G401 (cell line): ENCODE measurements at regions not wholly inside any gene's neighbourhood (a gene's known extent, or its start where the extent isn't known, plus 50 kb on each side); places are given as distances from the start of the nearest gene placed in this dataset.
"Not testable (repeated sequence)": the region's sequence is repeated elsewhere in the genome, so short reads cannot be mapped to it uniquely, and the experiment has no call there.

Source experiments
- DNase-seq: peaks from one replicate; pipeline ENCODE4 v3.0.0-alpha.2; 2015; ENCODE audit warnings: low spot score
- in situ Hi-C: cut with HindIII; loops from 2 replicates; pipeline ENCODE4 v1.10.0; 2016; ENCODE audit warnings: low sequenced_read_pairs, mixed read lengths

DNA sequence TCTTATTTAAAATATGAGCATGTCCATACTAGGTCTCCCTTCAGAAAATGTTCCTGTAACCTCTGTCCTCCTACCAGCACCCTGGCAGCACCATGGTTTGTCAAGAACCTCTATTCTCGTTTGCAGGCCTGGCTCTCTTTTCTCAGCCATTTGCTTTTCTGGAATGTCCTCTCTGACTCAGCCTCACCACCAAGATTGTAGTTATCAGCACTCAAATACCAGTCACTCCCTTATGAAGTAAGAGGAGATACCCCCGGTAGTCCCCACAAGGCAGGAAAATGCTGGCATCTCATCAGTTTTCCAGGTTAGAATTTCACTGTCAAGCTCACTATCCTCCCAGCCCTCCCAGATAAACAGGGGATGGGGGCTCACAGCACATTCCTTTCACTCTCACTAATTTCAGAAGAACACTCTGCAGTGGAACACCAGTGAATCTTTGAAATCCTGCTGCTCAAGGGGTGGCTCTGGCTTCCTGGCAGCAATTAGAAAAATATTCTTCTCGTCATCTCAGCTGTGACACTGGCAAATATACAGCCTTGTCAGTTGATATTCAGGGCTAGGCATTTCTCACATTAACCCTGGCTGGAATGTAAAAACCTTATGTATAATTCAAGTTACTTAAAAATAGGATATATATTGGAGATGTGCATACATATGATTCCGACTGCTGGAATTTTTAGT lies 129.2 kb downstream of the TBX18 start:
- in situ Hi-C loops: no loop called here
- DNase-seq: no peak

DNA sequence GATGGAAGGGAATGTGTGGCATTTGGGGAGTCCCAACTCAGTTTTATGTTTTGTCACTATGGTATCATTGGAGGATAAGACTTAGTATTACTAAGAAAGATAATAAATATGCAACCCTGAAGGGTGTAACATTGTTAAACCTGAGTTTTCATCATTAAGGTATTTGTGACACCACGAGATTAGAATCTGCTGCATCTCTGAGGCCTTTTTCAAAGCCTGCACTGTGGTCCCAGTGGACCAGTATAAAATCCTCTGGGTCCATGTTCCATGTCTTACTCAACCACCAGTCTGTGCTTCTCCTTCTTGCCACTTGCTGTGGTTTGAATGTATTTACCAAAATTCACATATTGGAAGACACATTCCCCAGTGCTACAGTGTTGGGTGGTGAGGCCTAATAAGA lies 130.6 kb downstream of the TBX18 start:
- in situ Hi-C loops: no loop called here
- no peak for DNase-seq

DNA sequence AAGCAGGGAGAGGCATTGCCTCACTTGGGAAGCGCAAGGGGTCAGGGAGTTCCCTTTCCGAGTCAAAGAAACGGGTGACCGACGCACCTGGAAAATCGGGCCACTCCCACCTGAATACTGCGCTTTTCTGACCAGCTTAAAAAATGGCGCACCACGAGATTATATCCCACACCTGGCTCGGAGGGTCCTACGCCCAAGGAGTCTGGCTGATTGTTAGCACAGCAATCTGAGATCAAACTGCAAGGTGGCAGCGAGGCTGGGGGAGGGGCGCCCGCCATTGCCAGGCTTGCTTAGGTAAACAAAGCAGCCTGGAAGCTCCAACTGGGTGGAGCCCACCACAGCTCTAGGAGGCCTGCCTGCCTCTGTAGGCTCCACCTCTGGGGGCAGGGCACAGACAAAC lies 137.9 kb downstream of the TBX18 start:
- DNase-seq, in situ Hi-C loops: not testable (repeated sequence)

DNA sequence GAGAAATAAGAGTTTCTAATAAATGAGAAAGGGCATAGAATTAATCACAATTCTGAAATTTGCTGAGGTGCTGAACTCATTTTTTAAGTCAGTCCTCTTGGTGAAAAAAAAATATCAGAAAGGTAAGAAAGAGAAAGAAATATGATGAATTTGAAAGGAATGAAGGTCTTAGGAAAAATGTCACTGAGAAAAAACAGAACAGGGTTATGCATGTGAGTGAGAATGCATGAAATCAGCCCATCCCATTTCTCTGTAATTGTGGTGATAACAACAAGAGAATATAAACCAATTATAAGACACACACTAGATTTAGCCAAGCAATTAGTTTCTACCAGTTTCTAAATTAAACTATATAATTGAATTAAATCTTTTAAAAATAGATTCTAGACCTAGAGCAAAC lies 138.9 kb downstream of the TBX18 start:
- no peak for DNase-seq
- in situ Hi-C loops: no loop called here

DNA sequence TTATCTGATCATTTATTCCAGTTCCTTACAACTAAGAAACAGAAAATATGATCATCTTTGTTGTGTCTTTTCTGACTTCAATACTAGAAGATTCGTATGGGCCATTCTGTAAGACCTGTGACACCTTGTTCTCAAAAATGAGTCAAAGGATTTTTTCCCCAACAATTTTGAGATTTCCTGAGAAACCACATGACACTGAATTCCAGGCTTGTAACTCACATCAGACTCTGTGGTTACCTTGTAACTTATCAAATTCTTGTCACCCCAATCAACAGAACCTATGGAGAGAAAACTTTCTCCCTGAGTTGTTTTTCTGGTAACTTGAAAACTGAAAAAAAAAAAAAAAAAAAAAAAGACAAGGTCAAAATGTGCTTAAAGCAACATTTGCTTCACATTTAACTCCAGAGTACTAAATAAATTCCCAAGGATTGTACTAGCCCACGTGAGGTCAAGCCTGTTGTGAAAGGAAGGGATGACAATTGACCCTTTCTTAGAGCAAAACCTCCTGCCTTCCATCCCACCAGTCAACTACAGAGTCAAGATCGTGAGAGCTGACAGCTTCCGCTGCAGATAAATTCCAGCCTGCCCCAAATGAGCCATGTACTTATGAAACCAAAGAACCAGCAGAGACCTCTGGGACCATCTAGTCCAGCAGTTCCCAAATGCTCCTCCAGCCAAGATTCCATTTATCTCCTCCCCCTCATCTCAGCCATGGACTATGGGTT lies 140.3 kb downstream of the TBX18 start:
- in situ Hi-C loops: no loop called here
- no peak for DNase-seq

DNA sequence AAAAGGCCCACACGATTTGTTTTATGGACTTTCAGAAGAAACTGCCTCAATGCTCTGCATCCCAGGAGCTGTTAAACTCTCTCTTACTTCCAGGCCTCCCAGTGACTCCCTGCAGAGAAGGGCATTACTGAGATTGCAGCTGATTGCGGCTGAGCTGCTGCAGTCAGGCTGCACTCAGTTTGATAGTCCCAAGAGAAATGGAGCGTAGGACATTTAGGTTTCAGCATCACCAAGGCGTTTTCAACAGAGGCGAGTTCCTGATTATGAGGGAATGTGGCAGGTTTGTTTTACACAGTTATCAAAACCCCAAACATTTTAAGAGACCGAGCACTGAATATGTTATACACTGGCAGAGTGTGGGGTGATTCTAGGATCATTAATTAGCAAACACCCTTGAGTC lies 145.6 kb downstream of the TBX18 start:
- in situ Hi-C loops: no loop called here
- no peak for DNase-seq

DNA sequence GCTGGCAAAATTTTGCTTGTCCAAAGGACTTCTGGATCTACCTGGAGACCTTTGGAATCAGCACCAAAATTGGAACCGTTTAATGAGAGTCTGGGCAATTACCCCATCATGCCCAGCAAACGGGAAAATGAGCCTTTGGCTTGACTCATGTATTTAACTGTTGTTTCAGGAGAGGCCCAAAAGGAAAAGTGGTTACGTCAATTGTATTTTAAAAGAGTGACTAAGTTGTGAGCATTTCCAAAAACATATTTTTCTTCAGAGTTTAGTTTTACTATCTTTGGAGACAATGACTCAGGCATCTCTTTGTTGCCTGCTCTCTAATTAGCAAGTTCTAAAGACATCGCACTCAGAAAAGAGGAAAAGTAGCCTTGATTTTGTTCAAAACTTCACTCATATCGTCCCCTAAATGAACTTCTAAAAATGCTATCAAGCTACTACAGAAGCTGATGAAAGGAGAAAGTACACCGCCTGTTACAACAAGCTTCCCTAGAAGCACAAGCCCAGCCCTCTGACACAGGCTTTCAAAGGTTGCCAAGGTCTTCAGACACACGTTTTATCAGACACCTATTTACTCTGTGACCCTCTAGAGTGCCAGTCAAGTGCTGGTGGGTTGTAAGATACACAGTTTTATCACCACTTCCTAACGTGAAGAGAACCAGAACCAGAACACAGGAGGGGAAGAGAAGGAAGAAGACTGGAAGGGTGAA lies 146.2 kb downstream of the TBX18 start:
- DNase-seq: no peak
- in situ Hi-C loops: no loop called here

DNA sequence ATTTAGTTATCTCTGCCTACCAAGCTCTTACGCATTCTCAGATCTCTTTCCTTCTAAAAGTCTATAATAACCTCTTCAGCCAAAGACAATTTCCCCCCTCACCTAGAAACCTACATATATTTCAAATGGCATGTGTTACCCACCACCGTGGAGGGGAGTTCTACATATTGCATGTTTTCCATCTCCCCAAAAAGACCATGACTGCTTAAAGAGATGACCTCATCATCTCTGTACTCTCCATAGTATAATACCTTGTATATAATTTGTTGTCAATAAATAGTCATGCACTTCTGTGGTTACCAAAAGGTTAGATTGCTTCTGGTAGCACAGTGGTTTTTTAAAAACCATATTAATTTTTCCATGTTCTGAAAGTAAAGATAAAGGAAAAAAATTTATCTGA lies 148.4 kb downstream of the TBX18 start:
- in situ Hi-C loops: no loop called here
- DNase-seq: no peak

DNA sequence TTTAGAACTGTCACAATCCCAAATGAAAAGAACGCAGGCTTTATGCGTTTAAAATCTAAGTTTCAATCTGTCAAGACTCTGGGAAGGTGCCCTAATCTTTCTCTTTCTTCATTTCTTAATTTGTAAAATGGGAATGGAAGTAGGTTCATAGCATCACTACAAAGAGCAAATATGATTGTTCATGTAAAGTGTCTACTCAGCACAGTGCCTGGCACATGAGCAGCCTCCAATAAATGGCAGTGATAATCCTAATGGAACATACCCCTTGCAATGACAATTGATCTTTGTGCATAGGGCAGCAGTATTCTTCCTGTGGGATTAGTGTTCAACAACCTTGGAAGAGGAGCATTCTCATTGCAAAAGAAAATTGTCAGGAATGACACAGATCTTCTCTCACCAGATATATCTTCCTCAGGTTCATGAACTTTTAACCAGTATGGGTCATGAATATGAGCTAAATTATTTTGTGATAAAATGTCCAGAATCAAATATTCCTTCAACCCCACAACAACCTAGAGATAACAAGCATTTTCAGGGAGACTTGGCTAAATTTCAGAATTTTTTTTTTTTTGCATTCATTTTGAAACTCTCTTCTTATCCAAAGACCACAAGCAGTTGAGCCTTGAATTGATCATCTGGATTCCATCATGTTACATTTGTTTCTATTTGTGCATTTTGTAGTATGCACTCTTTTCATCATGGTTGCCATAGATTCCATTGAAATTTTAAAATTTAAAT lies 149.1 kb downstream of the TBX18 start:
- in situ Hi-C loops: no loop called here
- DNase-seq: no peak

DNA sequence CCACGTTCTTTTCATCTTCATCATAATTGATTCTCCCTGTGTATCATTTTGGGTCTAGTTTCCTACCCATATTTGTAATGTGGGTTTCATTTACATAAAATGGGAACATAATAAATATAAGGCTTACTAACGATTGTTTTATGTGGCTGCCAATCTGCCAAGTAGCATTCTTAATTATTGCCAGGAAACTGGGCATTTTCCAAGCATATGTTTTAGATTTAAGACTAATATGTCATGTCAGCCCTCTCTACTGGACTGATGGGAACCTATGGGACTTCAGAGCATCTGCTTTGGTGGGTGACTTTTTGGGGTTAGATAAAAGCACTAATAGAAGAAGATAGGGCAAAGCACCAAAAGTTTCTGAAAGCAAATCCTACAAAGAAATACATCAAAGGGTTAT lies 157.5 kb downstream of the TBX18 start:
- no peak for DNase-seq
- in situ Hi-C loops: no loop called here

DNA sequence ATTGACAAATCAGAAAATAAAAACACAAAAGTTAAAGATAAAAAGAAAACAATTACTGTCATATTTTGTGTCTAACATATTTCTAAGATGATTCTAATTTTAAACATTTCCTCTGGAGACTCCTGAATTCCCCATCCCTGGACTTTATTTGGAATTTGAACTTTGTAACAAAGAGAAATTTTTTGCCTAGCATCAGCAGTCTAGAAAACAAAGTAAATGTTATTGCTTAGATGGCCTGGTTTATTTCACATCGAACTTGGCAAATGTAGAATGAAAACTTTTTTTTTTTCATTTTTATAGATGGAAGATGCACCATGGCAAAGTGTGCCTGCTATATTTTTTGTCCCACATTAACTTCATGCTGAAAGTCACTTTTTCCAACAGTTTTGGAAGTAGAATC lies 159.1 kb downstream of the TBX18 start:
- in situ Hi-C loops: no loop called here
- DNase-seq: no peak

DNA sequence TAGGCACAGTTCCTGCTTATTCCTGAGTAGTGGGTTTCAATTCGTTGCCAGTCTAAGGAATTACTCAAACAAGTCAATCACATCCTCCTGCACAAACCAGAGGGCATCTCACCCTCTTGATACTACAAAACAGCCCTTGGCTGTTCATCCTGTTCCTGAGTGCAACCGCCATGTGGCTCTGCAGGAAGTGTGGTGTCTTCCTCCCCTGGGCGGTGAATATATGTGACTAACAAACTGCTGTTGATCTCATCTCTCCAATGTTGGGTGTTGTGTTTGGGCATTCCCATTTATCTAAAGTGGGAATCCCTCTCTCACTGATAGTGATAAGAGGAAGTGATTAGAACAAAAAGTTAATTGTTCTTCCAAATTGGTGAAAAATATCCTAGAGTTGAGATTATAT lies 163.0 kb downstream of the TBX18 start:
- in situ Hi-C loops: no loop called here
- DNase-seq: no peak

DNA sequence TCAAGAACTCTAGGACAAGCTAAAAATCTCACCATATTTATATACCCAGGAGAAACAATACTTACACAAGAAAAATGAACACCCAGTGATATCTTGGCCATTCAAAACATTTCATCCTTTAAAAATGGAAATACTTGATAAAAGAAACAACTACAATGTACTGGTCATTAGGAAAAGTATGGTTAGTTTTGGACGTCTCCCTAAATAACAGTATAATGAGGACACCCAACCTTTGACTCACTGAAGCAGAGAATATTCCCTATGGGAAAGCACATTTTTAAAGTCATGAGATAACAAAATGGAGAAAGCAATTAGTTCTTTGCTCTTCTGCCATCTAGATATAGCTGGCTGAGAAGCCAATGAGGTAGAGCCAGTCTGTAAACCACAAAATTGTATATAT lies 164.4 kb downstream of the TBX18 start:
- DNase-seq: no peak
- in situ Hi-C loops: no loop called here

DNA sequence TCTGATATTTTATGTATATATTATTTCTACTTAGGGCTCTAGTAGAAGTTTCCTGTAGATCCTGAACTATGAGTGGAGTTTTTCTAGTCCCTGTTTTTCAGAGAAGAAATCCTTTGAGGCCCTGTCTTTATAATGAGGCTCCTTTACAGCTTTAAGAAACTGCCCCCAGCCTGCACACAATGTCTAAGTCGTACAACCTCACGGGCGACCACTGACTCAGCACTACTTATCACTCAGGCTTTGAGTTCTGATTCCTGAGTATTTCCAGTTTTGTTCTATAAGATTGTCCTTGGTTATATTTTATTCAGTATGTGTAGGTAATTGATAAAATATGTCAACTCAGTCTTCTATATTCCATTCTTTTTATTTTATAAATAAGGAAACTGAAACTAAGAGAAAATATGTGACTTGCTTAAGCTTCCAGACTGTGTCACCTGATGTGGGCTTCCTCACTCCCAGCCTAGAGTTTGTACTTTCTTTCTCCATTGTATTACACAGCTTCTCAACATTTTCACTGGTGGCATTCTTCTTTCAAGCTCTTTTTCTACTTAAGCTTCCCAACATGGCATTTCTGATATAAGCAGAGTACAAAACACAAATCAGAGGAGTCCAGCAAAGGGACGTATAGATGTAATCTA lies 167.0 kb downstream of the TBX18 start:
- in situ Hi-C loops: no loop called here
- DNase-seq: no peak

DNA sequence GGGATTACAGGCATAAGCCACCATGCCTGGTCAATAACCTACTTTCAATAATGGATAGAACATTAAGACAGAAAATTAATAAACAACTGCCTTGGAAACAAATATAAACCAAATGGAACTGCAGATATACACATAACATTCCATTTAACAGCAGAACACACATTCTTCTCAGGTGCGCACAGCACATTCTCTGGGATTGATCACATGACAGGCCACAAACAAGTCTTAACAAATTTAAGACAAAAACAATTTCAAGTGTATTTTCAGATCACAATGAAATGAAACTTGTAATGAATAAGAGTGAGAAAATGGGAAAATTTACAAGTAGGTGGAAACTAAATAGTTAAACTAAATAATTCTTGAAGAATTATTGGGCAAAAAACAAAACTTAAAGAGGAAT lies 167.9 kb downstream of the TBX18 start:
- no peak for DNase-seq
- in situ Hi-C loops: no loop called here

DNA sequence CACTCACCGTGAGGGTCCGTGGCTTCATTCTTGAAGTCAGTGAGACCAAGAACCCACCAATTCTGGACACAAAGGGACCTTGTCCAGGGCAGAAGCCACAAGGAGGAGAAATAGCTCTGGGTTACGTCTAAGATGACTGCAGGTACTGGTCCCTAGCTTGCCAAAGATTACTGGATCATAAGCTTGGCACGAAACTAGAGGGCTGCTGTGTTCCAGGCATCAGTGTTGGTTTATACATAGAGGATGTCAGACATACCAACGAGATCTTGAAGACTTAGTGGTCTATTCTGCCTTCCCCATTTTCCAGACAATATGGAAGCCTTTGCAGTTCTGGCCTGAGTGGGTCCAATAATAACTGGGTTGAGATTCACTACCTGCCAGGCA lies 175.7 kb downstream of the TBX18 start:
- no peak for DNase-seq
- in situ Hi-C loops: no loop called here

DNA sequence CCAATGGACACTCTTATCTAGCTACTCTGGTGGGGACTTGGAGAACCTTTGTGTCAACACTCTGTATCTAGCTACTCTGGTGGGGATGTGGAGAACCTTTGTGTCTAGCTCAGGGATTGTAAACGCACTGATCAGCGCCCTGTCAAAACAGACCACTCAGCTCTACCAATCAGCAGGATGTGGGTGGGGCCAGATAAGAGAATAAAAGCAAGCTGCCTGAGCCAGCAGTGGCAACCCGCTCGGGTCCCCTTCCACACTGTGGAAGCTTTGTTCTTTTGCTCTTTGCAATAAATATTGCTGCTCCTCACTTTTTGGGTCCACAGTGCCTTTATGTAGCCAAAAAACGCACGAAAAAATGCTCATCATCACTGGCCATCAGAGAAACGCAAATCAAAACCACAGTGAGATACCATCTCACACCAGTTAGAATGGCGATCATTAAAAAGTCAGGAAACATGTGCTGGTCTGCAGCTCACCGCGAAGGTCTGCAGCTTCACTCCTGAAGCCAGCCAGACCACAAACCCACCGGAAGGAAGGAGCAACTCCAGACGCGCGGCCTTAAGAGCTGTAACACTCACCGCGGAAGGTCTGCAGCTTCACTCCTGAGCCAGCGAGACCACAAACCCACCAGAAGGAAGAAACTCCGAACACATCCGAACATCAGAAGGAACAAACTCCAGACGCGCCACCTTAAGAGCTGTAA lies 176.3 kb downstream of the TBX18 start:
- DNase-seq, in situ Hi-C loops: not testable (repeated sequence)

DNA sequence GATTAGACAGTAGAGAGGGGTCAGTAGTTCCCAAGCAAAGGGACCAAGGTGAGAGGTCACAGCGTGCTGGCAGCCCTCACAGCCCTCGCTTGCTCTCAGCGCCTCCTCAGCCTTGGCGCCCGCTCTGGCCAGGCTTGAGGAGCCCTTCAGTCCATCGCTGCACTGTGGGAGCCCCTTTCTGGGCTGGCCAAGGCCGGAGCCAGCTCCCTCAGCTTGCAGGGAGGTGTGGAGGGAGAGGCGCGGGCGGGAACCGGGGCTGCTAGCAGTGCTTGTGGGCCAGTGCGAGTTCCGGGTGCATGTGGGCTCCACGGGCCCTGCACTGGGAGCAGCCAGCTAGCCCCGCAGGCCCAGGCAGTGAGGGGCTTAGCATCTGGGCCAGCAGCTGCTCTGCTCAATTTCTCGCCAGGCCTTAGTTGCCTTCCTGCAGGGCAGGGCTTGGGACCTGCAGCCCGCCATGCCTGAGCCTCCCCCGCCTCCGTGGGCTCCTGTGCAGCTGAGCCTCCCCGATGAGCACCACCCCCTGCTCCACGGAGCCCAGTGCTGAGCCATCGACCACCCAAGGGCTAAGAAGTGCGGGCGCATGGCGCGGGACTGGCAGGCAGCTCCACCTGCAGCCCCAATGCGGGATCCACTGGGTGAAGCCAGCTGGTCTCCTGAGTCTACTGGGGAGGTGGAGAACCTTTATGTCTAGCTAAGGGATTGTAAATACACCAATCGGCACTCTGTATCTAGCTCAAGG lies 177.0 kb downstream of the TBX18 start:
- DNase-seq, in situ Hi-C loops: not testable (repeated sequence)
